Gastrocnemius medialis (tissue), 4 donors: ENCODE measurements at regions not wholly inside any gene's neighbourhood (a gene's known extent, or its start where the extent isn't known, plus 50 kb on each side); places are given as distances from the start of the nearest gene placed in this dataset.

Experiments used
- CTCF ChIP-seq, 5 experiments: fragments of 450-650 bp in 3 of 5; fragments of 200-600 bp in 2 of 5; sonication (generic) in 2 of 5; IDR thresholded peaks in 4 of 5; conservative IDR thresholded peaks in 1 of 5; 1 replicate in 4 of 5; 2 replicates in 1 of 5; pipeline ENCODE4 v1.5.1; 2016 to 2019; ENCODE audit warnings: antibody characterized with exemption in 5 of 5, mild to moderate bottlenecking in 3 of 5, moderate library complexity in 3 of 5
- POLR2A ChIP-seq, 2 donors: fragments of 450-650 bp; IDR thresholded peaks; one replicate each; pipeline ENCODE4 v1.6.1; 2017; ENCODE audit warnings: antibody characterized with exemption in 2 of 2, mild to moderate bottlenecking in 2 of 2, moderate library complexity in 2 of 2

- no peak for TF ChIP-seq POLR2A (IDR thresholded peaks at IDR 0.05)
- no peak for TF ChIP-seq CTCF (IDR thresholded peaks at IDR 0.05 in 4 of 5, conservative IDR thresholded peaks at IDR 0.05 in 1 of 5)
These were observed 99.6 kb downstream of the OXSM start for GRCh38 chr3:25889525-25889917.
